ENCODE measurements at regions not wholly inside any gene's neighbourhood (a gene's known extent, or its start where the extent isn't known, plus 50 kb on each side); places are given as distances from the start of the nearest gene placed in this dataset.

DNA sequence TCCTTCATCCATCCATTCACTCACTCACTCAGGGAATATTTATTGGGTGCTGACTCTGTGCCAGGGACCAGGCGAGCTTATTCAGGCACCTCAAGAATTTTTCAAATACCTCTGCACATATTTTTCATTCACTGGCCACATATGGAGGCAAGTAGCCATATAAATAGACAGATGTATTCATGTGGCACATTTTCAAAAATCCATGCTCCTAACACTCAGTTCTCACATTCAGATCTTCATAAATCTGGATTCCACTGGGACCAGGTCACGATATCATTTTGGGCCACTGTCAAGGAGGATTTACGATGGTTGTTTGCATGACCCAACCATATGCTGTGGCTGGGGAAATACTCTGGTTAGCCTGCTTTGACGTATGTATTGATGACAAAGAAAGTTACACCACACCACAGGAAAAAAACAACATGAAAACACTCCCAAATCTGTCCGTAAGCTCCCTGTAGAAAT is 241.8 kb upstream of the LRTM1 start (continued):
- TF ChIP-seq USF1 (CRISPR knock-in tag; IDR thresholded peaks at IDR 0.05) (no peak), SMAD3 (CRISPR knock-in tag; IDR thresholded peaks at IDR 0.05; ENCODE audit: borderline replicate concordance) (no peak)
- TF ChIP-seq, protein P1, sequence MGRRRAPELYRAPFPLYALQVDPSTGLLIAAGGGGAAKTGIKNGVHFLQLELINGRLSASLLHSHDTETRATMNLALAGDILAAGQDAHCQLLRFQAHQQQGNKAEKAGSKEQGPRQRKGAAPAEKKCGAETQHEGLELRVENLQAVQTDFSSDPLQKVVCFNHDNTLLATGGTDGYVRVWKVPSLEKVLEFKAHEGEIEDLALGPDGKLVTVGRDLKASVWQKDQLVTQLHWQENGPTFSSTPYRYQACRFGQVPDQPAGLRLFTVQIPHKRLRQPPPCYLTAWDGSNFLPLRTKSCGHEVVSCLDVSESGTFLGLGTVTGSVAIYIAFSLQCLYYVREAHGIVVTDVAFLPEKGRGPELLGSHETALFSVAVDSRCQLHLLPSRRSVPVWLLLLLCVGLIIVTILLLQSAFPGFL (CRISPR knock-in tag; IDR thresholded peaks at IDR 0.05; ENCODE audit: borderline replicate concordance), result no peak

- Mint-ChIP-seq H3K27ac (no peak overlapping the region), H3K4me3 (no peak overlapping the region), H3K4me1 (peaks cover 10% of the 10 kb centered on the region), H3K27me3 (ENCODE audit: low read depth) (no peaks in the 10 kb centered on the region), H3K36me3 (no peaks in the 10 kb centered on the region), H3K9me3 (peaks cover 12% of the 10 kb centered on the region)
- ChIA-PET CTCF (no interaction called here), POLR2A (no interaction called here)
- TF ChIP-seq, protein P2, sequence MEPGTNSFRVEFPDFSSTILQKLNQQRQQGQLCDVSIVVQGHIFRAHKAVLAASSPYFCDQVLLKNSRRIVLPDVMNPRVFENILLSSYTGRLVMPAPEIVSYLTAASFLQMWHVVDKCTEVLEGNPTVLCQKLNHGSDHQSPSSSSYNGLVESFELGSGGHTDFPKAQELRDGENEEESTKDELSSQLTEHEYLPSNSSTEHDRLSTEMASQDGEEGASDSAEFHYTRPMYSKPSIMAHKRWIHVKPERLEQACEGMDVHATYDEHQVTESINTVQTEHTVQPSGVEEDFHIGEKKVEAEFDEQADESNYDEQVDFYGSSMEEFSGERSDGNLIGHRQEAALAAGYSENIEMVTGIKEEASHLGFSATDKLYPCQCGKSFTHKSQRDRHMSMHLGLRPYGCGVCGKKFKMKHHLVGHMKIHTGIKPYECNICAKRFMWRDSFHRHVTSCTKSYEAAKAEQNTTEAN (CRISPR knock-in tag; IDR thresholded peaks at IDR 0.05), result no peak
- no peak for TF ChIP-seq CBFB (CRISPR knock-in tag; IDR thresholded peaks at IDR 0.05; ENCODE audit: low read depth)
- TF ChIP-seq, protein P3, sequence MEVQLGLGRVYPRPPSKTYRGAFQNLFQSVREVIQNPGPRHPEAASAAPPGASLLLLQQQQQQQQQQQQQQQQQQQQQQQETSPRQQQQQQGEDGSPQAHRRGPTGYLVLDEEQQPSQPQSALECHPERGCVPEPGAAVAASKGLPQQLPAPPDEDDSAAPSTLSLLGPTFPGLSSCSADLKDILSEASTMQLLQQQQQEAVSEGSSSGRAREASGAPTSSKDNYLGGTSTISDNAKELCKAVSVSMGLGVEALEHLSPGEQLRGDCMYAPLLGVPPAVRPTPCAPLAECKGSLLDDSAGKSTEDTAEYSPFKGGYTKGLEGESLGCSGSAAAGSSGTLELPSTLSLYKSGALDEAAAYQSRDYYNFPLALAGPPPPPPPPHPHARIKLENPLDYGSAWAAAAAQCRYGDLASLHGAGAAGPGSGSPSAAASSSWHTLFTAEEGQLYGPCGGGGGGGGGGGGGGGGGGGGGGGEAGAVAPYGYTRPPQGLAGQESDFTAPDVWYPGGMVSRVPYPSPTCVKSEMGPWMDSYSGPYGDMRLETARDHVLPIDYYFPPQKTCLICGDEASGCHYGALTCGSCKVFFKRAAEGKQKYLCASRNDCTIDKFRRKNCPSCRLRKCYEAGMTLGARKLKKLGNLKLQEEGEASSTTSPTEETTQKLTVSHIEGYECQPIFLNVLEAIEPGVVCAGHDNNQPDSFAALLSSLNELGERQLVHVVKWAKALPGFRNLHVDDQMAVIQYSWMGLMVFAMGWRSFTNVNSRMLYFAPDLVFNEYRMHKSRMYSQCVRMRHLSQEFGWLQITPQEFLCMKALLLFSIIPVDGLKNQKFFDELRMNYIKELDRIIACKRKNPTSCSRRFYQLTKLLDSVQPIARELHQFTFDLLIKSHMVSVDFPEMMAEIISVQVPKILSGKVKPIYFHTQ (CRISPR knock-in tag; IDR thresholded peaks at IDR 0.05), result no peak
- TF ChIP-seq, protein P4, sequence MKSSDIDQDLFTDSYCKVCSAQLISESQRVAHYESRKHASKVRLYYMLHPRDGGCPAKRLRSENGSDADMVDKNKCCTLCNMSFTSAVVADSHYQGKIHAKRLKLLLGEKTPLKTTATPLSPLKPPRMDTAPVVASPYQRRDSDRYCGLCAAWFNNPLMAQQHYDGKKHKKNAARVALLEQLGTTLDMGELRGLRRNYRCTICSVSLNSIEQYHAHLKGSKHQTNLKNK (CRISPR knock-in tag; IDR thresholded peaks at IDR 0.05), result no peak
- no peak for TF ChIP-seq PRRX2 (CRISPR knock-in tag; IDR thresholded peaks at IDR 0.05)
- TF ChIP-seq SMAD4 (CRISPR knock-in tag; IDR thresholded peaks at IDR 0.05), result no peak
- TF ChIP-seq, protein P5, sequence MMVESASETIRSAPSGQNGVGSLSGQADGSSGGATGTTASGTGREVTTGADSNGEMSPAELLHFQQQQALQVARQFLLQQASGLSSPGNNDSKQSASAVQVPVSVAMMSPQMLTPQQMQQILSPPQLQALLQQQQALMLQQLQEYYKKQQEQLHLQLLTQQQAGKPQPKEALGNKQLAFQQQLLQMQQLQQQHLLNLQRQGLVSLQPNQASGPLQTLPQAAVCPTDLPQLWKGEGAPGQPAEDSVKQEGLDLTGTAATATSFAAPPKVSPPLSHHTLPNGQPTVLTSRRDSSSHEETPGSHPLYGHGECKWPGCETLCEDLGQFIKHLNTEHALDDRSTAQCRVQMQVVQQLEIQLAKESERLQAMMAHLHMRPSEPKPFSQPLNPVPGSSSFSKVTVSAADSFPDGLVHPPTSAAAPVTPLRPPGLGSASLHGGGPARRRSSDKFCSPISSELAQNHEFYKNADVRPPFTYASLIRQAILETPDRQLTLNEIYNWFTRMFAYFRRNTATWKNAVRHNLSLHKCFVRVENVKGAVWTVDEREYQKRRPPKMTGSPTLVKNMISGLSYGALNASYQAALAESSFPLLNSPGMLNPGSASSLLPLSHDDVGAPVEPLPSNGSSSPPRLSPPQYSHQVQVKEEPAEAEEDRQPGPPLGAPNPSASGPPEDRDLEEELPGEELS (CRISPR knock-in tag; IDR thresholded peaks at IDR 0.05), result no peak
- TF ChIP-seq GRHL2 (CRISPR knock-in tag; IDR thresholded peaks at IDR 0.05; ENCODE audit: insufficient replicate concordance, severe bottlenecking), result no peak
- TF ChIP-seq ETV6 (CRISPR knock-in tag; IDR thresholded peaks at IDR 0.05), result no peak
- TF ChIP-seq AFF4 (CRISPR knock-in tag; IDR thresholded peaks at IDR 0.05; ENCODE audit: borderline replicate concordance), result no peak
- no peak for TF ChIP-seq TEAD4 (CRISPR knock-in tag; IDR thresholded peaks at IDR 0.05)
- TF ChIP-seq, protein P6, sequence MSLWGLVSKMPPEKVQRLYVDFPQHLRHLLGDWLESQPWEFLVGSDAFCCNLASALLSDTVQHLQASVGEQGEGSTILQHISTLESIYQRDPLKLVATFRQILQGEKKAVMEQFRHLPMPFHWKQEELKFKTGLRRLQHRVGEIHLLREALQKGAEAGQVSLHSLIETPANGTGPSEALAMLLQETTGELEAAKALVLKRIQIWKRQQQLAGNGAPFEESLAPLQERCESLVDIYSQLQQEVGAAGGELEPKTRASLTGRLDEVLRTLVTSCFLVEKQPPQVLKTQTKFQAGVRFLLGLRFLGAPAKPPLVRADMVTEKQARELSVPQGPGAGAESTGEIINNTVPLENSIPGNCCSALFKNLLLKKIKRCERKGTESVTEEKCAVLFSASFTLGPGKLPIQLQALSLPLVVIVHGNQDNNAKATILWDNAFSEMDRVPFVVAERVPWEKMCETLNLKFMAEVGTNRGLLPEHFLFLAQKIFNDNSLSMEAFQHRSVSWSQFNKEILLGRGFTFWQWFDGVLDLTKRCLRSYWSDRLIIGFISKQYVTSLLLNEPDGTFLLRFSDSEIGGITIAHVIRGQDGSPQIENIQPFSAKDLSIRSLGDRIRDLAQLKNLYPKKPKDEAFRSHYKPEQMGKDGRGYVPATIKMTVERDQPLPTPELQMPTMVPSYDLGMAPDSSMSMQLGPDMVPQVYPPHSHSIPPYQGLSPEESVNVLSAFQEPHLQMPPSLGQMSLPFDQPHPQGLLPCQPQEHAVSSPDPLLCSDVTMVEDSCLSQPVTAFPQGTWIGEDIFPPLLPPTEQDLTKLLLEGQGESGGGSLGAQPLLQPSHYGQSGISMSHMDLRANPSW (CRISPR knock-in tag; conservative IDR thresholded peaks at IDR 0.05; ENCODE audit: low read depth), result no peak
- TF ChIP-seq ZNF232 (CRISPR knock-in tag; IDR thresholded peaks at IDR 0.05), result no peak
- TF ChIP-seq, protein P7, sequence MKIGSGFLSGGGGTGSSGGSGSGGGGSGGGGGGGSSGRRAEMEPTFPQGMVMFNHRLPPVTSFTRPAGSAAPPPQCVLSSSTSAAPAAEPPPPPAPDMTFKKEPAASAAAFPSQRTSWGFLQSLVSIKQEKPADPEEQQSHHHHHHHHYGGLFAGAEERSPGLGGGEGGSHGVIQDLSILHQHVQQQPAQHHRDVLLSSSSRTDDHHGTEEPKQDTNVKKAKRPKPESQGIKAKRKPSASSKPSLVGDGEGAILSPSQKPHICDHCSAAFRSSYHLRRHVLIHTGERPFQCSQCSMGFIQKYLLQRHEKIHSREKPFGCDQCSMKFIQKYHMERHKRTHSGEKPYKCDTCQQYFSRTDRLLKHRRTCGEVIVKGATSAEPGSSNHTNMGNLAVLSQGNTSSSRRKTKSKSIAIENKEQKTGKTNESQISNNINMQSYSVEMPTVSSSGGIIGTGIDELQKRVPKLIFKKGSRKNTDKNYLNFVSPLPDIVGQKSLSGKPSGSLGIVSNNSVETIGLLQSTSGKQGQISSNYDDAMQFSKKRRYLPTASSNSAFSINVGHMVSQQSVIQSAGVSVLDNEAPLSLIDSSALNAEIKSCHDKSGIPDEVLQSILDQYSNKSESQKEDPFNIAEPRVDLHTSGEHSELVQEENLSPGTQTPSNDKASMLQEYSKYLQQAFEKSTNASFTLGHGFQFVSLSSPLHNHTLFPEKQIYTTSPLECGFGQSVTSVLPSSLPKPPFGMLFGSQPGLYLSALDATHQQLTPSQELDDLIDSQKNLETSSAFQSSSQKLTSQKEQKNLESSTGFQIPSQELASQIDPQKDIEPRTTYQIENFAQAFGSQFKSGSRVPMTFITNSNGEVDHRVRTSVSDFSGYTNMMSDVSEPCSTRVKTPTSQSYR (CRISPR knock-in tag; IDR thresholded peaks at IDR 0.05), result no peak
- TF ChIP-seq CREB1 (CRISPR knock-in tag; IDR thresholded peaks at IDR 0.05), result no peak
- no peak for DNase-seq (ENCODE audit: low spot score)
- ATAC-seq, result no peak
Measured at GRCh38 chr3:55169161-55169560, 241.3 kb upstream of the LRTM1 start.
